Epithelial cell of esophagus (primary cell): ENCODE measurements at regions not wholly inside any gene's neighbourhood (a gene's known extent, or its start where the extent isn't known, plus 50 kb on each side); places are given as distances from the start of the nearest gene placed in this dataset.
"Not testable (repeated sequence)": the region's sequence is repeated elsewhere in the genome, so short reads cannot be mapped to it uniquely, and the experiment has no call there.

Experiments
- DNase-seq: peaks from one replicate; pipeline ENCODE4 v3.0.0; 2010; ENCODE audit warnings: low read depth
- H3K4me3 ChIP-seq: 2 replicates; pipeline ENCODE4 v1.5.1; 2011; ENCODE audit warnings: mild to moderate bottlenecking, low read length, control low read depth
- CTCF ChIP-seq: IDR thresholded peaks from 2 replicates; pipeline ENCODE4 v1.5.1; 2011; ENCODE audit warnings: low read depth, mild to moderate bottlenecking, low read length, control low read depth, inconsistent platforms; ENCODE audit not compliant: insufficient read depth; ENCODE audit errors: missing control alignments

GRCh38 chr2:65930259-65930658 is 497.9 kb upstream of the SPRED2 start:
- DNase-seq, result no peak
- H3K4me3 ChIP-seq, result no peak overlapping the region
- no peak for TF ChIP-seq CTCF

DNA sequence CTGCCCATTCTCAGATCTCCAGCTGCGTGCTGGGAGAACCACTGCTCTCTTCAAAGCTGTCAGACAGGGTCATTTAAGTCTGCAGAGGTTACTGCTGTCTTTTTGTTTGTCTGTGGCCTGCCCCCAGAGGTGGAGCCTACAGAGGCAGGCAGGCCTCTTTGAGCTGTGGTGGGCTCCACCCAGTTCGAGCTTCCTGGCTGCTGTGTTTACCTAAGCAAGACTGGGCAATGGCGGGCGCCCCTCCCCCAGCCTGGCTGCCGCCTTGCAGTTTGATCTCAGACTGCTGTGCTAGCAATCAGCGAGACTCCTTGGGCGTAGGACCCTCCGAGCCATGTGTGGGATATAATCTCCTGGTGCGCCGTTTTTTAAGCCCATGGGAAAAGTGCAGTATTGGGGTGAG is 497.3 kb upstream of the SPRED2 start:
- not testable (repeated sequence) for DNase-seq, H3K4me3 ChIP-seq

DNA sequence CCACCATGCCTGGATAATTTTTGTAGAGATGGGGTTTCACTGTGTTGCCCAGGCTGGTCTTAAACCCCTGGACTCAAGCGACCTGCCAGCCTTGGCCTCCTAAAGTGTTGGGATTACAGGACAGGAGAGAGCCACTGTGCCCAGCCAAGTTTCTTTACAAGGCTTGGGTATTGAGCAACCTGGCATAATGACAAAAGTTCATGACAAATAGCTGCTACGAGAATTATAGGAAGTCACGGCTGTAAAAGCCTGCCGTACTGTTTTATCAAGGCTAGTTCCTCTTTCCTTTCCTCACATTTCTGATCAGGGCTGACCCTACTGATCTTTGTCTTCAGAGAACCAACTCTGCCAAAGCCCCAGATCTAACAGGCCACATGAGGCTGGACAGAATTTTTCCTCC is 490.4 kb upstream of the SPRED2 start:
- DNase-seq, result peak; percentile 58
- no peak for TF ChIP-seq CTCF
- H3K4me3 ChIP-seq, result no peak overlapping the region

- H3K4me3 ChIP-seq, result no peak overlapping the region
- DNase-seq, result no peak
- TF ChIP-seq CTCF, result no peak
Observed at GRCh38 chr2:65922030-65922429, 489.6 kb upstream of the SPRED2 start.

DNA sequence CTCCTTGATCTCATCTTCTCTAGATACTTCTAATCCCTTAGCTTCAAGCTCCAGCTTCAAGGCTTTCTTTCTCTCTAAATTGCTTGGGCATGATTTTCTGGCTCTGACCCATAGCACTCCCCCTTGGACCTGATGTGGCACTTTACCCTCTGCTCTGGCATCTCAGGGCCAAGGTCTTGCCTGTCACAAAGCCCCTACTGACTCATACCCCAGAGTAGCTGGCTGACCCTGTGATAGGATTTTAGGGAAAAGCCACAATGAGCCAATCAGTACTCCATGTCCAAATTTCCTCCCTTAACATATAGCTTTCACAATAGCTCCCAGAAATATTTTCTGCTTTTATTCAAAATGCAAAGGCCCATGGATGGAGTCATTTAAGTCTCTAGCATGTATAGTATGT is 488.7 kb upstream of the SPRED2 start:
- no peak for TF ChIP-seq CTCF
- DNase-seq, result no peak
- no peak overlapping the region for H3K4me3 ChIP-seq

DNA sequence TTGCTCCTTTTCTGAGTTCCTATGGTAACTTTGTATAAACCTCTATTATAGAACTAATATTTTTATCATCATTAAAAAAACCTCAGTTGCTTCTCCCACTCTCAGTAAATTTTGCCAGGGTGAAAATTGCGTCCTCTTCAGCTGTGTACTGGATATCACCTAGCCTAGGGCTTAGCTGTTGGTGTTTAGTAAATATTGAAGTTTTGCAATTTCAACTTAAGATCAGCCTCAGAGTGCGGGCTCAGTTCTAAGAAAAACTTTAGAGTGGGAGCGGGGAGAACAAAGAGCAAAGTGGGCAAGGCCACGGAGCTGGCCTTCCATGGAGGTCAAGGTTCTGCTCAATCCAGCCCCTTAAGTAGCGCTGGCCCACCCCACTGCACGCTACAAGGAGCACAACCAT is 488.3 kb upstream of the SPRED2 start:
- no peak for DNase-seq
- no peak overlapping the region for H3K4me3 ChIP-seq
- no peak for TF ChIP-seq CTCF

GRCh38 chr2:65919550-65920188 is 487.3 kb upstream of the SPRED2 start:
- no peak overlapping the region for H3K4me3 ChIP-seq
- DNase-seq, result peak; percentile 13
- TF ChIP-seq CTCF, result peak; percentile 36
